GM23338 (cell line): ENCODE measurements at regions not wholly inside any gene's neighbourhood (a gene's known extent, or its start where the extent isn't known, plus 50 kb on each side); places are given as distances from the start of the nearest gene placed in this dataset.

Experiments
- CREB1 ChIP-seq: fragments of 250-450 bp; sonication (Bioruptor Pico); IDR thresholded peaks from 2 replicates; pipeline ENCODE4 v1.5.0; 2020; ENCODE audit warnings: low read depth, mild to moderate bottlenecking, moderate library complexity
- CTCF ChIP-seq, 2 experiments: fragments of 200-600 bp in 1 of 2; sonication (generic) in 1 of 2; conservative IDR thresholded peaks; 2 replicates each; pipeline versions ENCODE4 v1.5.1 to v1.6.1; 2016 to 2017; ENCODE audit warnings: antibody characterized with exemption in 2 of 2, low read depth in 2 of 2, mild to moderate bottlenecking in 2 of 2, moderate library complexity in 1 of 2
- ETS1 ChIP-seq: IDR thresholded peaks from 2 replicates; pipeline ENCODE4 v1.6.1; 2016; ENCODE audit warnings: antibody characterized with exemption
- EZH2 ChIP-seq: fragments of 200-600 bp; sonication (generic); IDR thresholded peaks from one replicate; pipeline ENCODE4 v1.8.0; 2017; ENCODE audit warnings: antibody characterized with exemption, mild to moderate bottlenecking, low read depth; ENCODE audit not compliant: unreplicated experiment
- EZH2phosphoT487 ChIP-seq: fragments of 200-600 bp; sonication (generic); IDR thresholded peaks from one replicate; pipeline ENCODE4 v1.8.1; 2018; ENCODE audit warnings: antibody characterized with exemption; ENCODE audit not compliant: unreplicated experiment
- POLR2AphosphoS5 ChIP-seq: IDR thresholded peaks from 2 replicates; pipeline ENCODE4 v1.6.1; 2016; ENCODE audit warnings: antibody characterized with exemption, low read depth
- REST ChIP-seq: IDR thresholded peaks from one replicate; pipeline ENCODE4 v1.6.1; 2018; ENCODE audit warnings: antibody characterized with exemption; ENCODE audit not compliant: unreplicated experiment
- STAT1 ChIP-seq: IDR thresholded peaks from one replicate; pipeline ENCODE4 v1.6.1; 2016; ENCODE audit warnings: antibody characterized with exemption; ENCODE audit not compliant: unreplicated experiment
- ZNF114 ChIP-seq: fragments of 250-450 bp; sonication (Bioruptor Pico); IDR thresholded peaks from 2 replicates; pipeline ENCODE4 v1.5.0; 2020; ENCODE audit warnings: mild to moderate bottlenecking, moderate library complexity
- ZNF331 ChIP-seq: fragments of 250-450 bp; sonication (Bioruptor Pico); IDR thresholded peaks from 2 replicates; pipeline ENCODE4 v1.5.0; 2020; ENCODE audit warnings: low read depth, mild to moderate bottlenecking, moderate library complexity

- TF ChIP-seq ZNF331 (no peak), CTCF (conservative IDR thresholded peaks at IDR 0.05; ENCODE audit: low read depth in 2 of 2) (no peak), ZNF114 (CRISPR knock-in tag) (no peak), POLR2AphosphoS5 (no peak), EZH2 (no peak), STAT1 (no peak), EZH2phosphoT487 (no peak), REST (no peak), ETS1 (no peak), CREB1 (CRISPR knock-in tag) (no peak)
Measured at GRCh38 chr3:11717768-11718636, 74.3 kb upstream of the VGLL4 start.
